ENCODE measurements at regions not wholly inside any gene's neighbourhood (a gene's known extent, or its start where the extent isn't known, plus 50 kb on each side); places are given as distances from the start of the nearest gene placed in this dataset.

DNA sequence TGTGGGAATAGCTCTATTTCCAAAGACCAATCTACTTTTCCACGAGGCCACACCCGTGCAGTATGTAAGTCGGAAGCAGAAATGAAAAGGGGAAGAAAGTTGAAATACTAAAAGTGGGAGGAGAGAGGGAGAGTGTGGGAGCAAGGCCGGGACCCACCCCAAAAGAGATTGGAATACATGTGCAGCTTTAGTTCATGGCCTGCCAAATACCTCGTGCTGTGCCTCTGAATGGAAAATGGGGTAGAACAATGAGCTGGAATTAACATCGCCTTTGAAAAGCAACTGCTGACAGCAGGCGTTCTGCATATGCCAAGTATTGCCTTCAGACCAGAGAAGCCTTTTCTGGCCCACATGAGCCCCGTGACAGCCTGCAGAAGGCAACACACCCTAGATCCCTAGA lies 155.6 kb downstream of the CD83 start:
- TF ChIP-seq, protein P1, sequence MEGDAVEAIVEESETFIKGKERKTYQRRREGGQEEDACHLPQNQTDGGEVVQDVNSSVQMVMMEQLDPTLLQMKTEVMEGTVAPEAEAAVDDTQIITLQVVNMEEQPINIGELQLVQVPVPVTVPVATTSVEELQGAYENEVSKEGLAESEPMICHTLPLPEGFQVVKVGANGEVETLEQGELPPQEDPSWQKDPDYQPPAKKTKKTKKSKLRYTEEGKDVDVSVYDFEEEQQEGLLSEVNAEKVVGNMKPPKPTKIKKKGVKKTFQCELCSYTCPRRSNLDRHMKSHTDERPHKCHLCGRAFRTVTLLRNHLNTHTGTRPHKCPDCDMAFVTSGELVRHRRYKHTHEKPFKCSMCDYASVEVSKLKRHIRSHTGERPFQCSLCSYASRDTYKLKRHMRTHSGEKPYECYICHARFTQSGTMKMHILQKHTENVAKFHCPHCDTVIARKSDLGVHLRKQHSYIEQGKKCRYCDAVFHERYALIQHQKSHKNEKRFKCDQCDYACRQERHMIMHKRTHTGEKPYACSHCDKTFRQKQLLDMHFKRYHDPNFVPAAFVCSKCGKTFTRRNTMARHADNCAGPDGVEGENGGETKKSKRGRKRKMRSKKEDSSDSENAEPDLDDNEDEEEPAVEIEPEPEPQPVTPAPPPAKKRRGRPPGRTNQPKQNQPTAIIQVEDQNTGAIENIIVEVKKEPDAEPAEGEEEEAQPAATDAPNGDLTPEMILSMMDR (tag by site-specific recombination; IDR thresholded peaks at IDR 0.05) = no peak
- TF ChIP-seq ZBTB8A (tag by site-specific recombination; IDR thresholded peaks at IDR 0.05) (no peak), YY1 (tag by site-specific recombination; IDR thresholded peaks at IDR 0.05) (no peak), PRDM1 (tag by site-specific recombination; IDR thresholded peaks at IDR 0.05) (no peak), ZNF169 (tag by site-specific recombination; IDR thresholded peaks at IDR 0.05) (no peak), ZNF747 (tag by site-specific recombination; IDR thresholded peaks at IDR 0.05) (no peak), ZNF2 (tag by site-specific recombination; IDR thresholded peaks at IDR 0.05) (no peak), ZNF654 (tag by site-specific recombination; IDR thresholded peaks at IDR 0.05; ENCODE audit: low read depth) (no peak), GLIS1 (tag by site-specific recombination; IDR thresholded peaks at IDR 0.05) (no peak), ZFP3 (tag by site-specific recombination; IDR thresholded peaks at IDR 0.05; ENCODE audit: low read depth) (no peak)
- TF ChIP-seq, protein P2, sequence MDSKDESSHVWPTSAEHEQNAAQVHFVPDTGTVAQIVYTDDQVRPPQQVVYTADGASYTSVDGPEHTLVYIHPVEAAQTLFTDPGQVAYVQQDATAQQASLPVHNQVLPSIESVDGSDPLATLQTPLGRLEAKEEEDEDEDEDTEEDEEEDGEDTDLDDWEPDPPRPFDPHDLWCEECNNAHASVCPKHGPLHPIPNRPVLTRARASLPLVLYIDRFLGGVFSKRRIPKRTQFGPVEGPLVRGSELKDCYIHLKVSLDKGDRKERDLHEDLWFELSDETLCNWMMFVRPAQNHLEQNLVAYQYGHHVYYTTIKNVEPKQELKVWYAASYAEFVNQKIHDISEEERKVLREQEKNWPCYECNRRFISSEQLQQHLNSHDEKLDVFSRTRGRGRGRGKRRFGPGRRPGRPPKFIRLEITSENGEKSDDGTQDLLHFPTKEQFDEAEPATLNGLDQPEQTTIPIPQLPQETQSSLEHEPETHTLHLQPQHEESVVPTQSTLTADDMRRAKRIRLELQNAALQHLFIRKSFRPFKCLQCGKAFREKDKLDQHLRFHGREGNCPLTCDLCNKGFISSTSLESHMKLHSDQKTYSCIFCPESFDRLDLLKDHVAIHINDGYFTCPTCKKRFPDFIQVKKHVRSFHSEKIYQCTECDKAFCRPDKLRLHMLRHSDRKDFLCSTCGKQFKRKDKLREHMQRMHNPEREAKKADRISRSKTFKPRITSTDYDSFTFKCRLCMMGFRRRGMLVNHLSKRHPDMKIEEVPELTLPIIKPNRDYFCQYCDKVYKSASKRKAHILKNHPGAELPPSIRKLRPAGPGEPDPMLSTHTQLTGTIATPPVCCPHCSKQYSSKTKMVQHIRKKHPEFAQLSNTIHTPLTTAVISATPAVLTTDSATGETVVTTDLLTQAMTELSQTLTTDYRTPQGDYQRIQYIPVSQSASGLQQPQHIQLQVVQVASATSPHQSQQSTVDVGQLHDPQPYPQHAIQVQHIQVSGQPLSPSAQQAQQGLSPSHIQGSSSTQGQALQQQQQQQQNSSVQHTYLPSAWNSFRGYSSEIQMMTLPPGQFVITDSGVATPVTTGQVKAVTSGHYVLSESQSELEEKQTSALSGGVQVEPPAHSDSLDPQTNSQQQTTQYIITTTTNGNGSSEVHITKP (tag by site-specific recombination; IDR thresholded peaks at IDR 0.05) = no peak
